ENCODE measurements at regions not wholly inside any gene's neighbourhood (a gene's known extent, or its start where the extent isn't known, plus 50 kb on each side); places are given as distances from the start of the nearest gene placed in this dataset.

- no peak for TF ChIP-seq HMGXB4 (CRISPR knock-in tag; IDR thresholded peaks at IDR 0.05; ENCODE audit: borderline replicate concordance)
- TF ChIP-seq EP300 (IDR thresholded peaks at IDR 0.05): peak in 1 of 2 experiments; percentile 33; a peak in 1 of 5 replicates
- no peak for TF ChIP-seq MYC (IDR thresholded peaks at IDR 0.05; ENCODE audit: borderline replicate concordance, low read length)
- TF ChIP-seq SREBF2 (IDR thresholded peaks at IDR 0.05): no peak
- TF ChIP-seq CEBPB (IDR thresholded peaks at IDR 0.05): peak; percentile 12 to 43; a peak in 3 of 4 replicates
- no peak for TF ChIP-seq HES2 (IDR thresholded peaks at IDR 0.05)
- TF ChIP-seq KDM5A (IDR thresholded peaks at IDR 0.05): no peak
- TF ChIP-seq MAX (IDR thresholded peaks at IDR 0.05): peak; percentile 27; the same call in 1 of the 2 replicates
- TF ChIP-seq FOXS1 (CRISPR knock-in tag; IDR thresholded peaks at IDR 0.05): no peak
- no peak for TF ChIP-seq ELK1 (IDR thresholded peaks at IDR 0.05; ENCODE audit: low read depth, low read length)
- TF ChIP-seq USF2 (IDR thresholded peaks at IDR 0.05): no peak
- TF ChIP-seq EHMT2 (IDR thresholded peaks at IDR 0.05; ENCODE audit: low read depth): no peak
- TF ChIP-seq CHD2 (IDR thresholded peaks at IDR 0.05; ENCODE audit: low read length, partially characterized antibody): no peak
- TF ChIP-seq RFX5 (IDR thresholded peaks at IDR 0.05): no peak
- TF ChIP-seq JUNB (IDR thresholded peaks at IDR 0.05): no peak
- TF ChIP-seq NPAS2 (CRISPR knock-in tag; IDR thresholded peaks at IDR 0.05; ENCODE audit: borderline replicate concordance): no peak
- TF ChIP-seq RNF2 (IDR thresholded peaks at IDR 0.05; ENCODE audit: borderline replicate concordance, low read depth): no peak
- no peak for TF ChIP-seq HOXB13 (CRISPR knock-in tag; IDR thresholded peaks at IDR 0.05; ENCODE audit: low read depth)
- no peak for TF ChIP-seq NFE2L2 (conservative IDR thresholded peaks at IDR 0.05; ENCODE audit: low read length)
- TF ChIP-seq POLR2A (IDR thresholded peaks at IDR 0.05; ENCODE audit: low read length): no peak
- no peak for TF ChIP-seq CBX2 (IDR thresholded peaks at IDR 0.05; ENCODE audit: borderline replicate concordance, low read depth)
- no peak for TF ChIP-seq TP53 (CRISPR knock-in tag; IDR thresholded peaks at IDR 0.05)
- TF ChIP-seq RAD21 (conservative IDR thresholded peaks at IDR 0.05 in 1 of 2, IDR thresholded peaks at IDR 0.05 in 1 of 2): no peak
- TF ChIP-seq EHF (CRISPR knock-in tag; IDR thresholded peaks at IDR 0.05): no peak
- no peak for TF ChIP-seq POLR2AphosphoS2 (conservative IDR thresholded peaks at IDR 0.05; ENCODE audit: low read length)
- TF ChIP-seq ZSCAN20 (CRISPR knock-in tag; IDR thresholded peaks at IDR 0.05): no peak
- TF ChIP-seq FOSL2 (IDR thresholded peaks at IDR 0.05): no peak
- no peak; the same call in none of the 2 replicates for TF ChIP-seq FOSL2 (CRISPR knock-in tag; IDR thresholded peaks at IDR 0.05)
- no peak for TF ChIP-seq ATOH8 (CRISPR knock-in tag; IDR thresholded peaks at IDR 0.05; ENCODE audit: low read depth)
- no peak for TF ChIP-seq SMC3 (IDR thresholded peaks at IDR 0.05)
- TF ChIP-seq GATA3 (IDR thresholded peaks at IDR 0.05; ENCODE audit: borderline replicate concordance): peak; percentile 66; the same call in 1 of the 2 replicates
- no peak for TF ChIP-seq RARB (CRISPR knock-in tag; IDR thresholded peaks at IDR 0.05)
- TF ChIP-seq PBX3 (IDR thresholded peaks at IDR 0.05): 0 out of 2 replicates have a peak, but pooled peaks have one; percentile 21
- no peak for TF ChIP-seq PHF8 (IDR thresholded peaks at IDR 0.05; ENCODE audit: borderline replicate concordance, low read depth)
- no peak for TF ChIP-seq TFCP2L1 (CRISPR knock-in tag; IDR thresholded peaks at IDR 0.05)
- TF ChIP-seq BCL3 (IDR thresholded peaks at IDR 0.05): no peak
- peak; percentile 26 for TF ChIP-seq MAFK (IDR thresholded peaks at IDR 0.05; ENCODE audit: partially characterized antibody)
Measured at GRCh38 chr5:86909418-86910295, 291.9 kb downstream of the COX7C start (continued).
